Mucosa of descending colon (tissue), 3 donors: ENCODE measurements at regions not wholly inside any gene's neighbourhood (a gene's known extent, or its start where the extent isn't known, plus 50 kb on each side); places are given as distances from the start of the nearest gene placed in this dataset.

Source experiments
- ATAC-seq: fragments of 200-7000 bp; cut with Tn5 transposase; one replicate; pipeline ENCODE4 v1.9.1; 2020; ENCODE audit warnings: mild to moderate bottlenecking, moderate library complexity
- DNase-seq, 3 donors: peaks; one replicate each; pipeline ENCODE4 v3.0.0-alpha.2; 2020
- H3K36me3 ChIP-seq: fragments of 200-600 bp; one replicate; pipeline ENCODE4 v1.8.0; 2021; ENCODE audit warnings: low read depth, mild to moderate bottlenecking
- H3K4me1 ChIP-seq: fragments of 200-600 bp; one replicate; pipeline ENCODE4 v1.8.0; 2021; ENCODE audit warnings: low read depth, mild to moderate bottlenecking
- H3K4me3 ChIP-seq: fragments of 200-600 bp; one replicate; pipeline ENCODE4 v1.8.0; 2021; ENCODE audit warnings: mild to moderate bottlenecking
- H3K9me3 ChIP-seq: fragments of 200-600 bp; one replicate; pipeline ENCODE4 v1.8.0; 2021; ENCODE audit warnings: mild to moderate bottlenecking
- CTCF ChIP-seq: fragments of 200-600 bp; IDR thresholded peaks from one replicate; pipeline ENCODE4 v1.8.0; 2022; ENCODE audit warnings: antibody characterized with exemption, mild to moderate bottlenecking
- intact Hi-C, 2 donors: fragments of 100-400 bp; cut with DNase I in 1 of 2; cut with micrococcal nuclease in 1 of 2; formaldehyde crosslinking; loops; one replicate each; pipeline versions ENCODE4 v1.11.0 to v1.11.1; 2022; cut with DNase I, micrococcal nuclease
- donor health status: DM: no; HTN: no; CAD: no; lungs with moderate emphysema.
- donor health status: DM: no; HTN: no; CAD: no.
- donor health status: DM: no; HTN: yes; CAD: no.

- ATAC-seq (no peak), DNase-seq (no peak)
- no peak overlapping the region for H3K4me3 ChIP-seq
- H3K9me3 ChIP-seq: no peaks in the 10 kb centered on the region
- no peaks in the 10 kb centered on the region for H3K4me1 ChIP-seq
- TF ChIP-seq CTCF: no peak
- intact Hi-C loops: no loop called here
- no peaks in the 10 kb centered on the region for H3K36me3 ChIP-seq
Observed at GRCh38 chr2:17242813-17243485, 275.3 kb downstream of the RAD51AP2 start.

GRCh38 chr2:17239550-17239949 is 278.7 kb downstream of the RAD51AP2 start:
- H3K4me1 ChIP-seq: no peaks in the 10 kb centered on the region
- DNase-seq (no peak), ATAC-seq (no peak)
- intact Hi-C loops: no loop called here
- TF ChIP-seq CTCF: no peak
- H3K36me3 ChIP-seq: no peaks in the 10 kb centered on the region
- H3K9me3 ChIP-seq: no peaks in the 10 kb centered on the region
- no peak overlapping the region for H3K4me3 ChIP-seq

GRCh38 chr2:17235167-17235566 is 283.1 kb downstream of the RAD51AP2 start:
- H3K9me3 ChIP-seq: no peaks in the 10 kb centered on the region
- ATAC-seq (no peak), DNase-seq (no peak)
- H3K36me3 ChIP-seq: no peaks in the 10 kb centered on the region
- H3K4me3 ChIP-seq: no peak overlapping the region
- no peak for TF ChIP-seq CTCF
- intact Hi-C loops: no loop called here
- no peaks in the 10 kb centered on the region for H3K4me1 ChIP-seq

- ATAC-seq (no peak), DNase-seq (no peak)
- Histone ChIP-seq H3K9me3 (no peaks in the 10 kb centered on the region), H3K4me1 (no peaks in the 10 kb centered on the region), H3K36me3 (no peaks in the 10 kb centered on the region), H3K4me3 (no peak overlapping the region)
- no peak for TF ChIP-seq CTCF
- intact Hi-C loops: no loop called here
Observed at GRCh38 chr2:17232776-17233556, 285.3 kb downstream of the RAD51AP2 start.

GRCh38 chr2:17231394-17231965 is 286.8 kb downstream of the RAD51AP2 start:
- Histone ChIP-seq H3K36me3 (no peaks in the 10 kb centered on the region), H3K4me3 (no peak overlapping the region), H3K9me3 (no peaks in the 10 kb centered on the region), H3K4me1 (no peaks in the 10 kb centered on the region)
- no peak for TF ChIP-seq CTCF
- intact Hi-C loops: no loop called here
- ATAC-seq (no peak), DNase-seq (no peak)
